HFFc6 (cell line): ENCODE measurements at regions not wholly inside any gene's neighbourhood (a gene's known extent, or its start where the extent isn't known, plus 50 kb on each side); places are given as distances from the start of the nearest gene placed in this dataset.

Experiments used
- DNase-seq: peaks from one replicate; pipeline ENCODE4 v3.0.0-alpha.2; 2018
- H3K27ac Mint-ChIP-seq: 2 replicates; pipeline ENCODE4 v1.8.0; 2020; ENCODE audit warnings: mild to moderate bottlenecking, mixed read lengths
- H3K27me3 Mint-ChIP-seq: 2 replicates; pipeline ENCODE4 v1.8.0; 2021; ENCODE audit warnings: mild to moderate bottlenecking, moderate library complexity, mixed read lengths; ENCODE audit not compliant: insufficient read depth
- H3K36me3 Mint-ChIP-seq: 2 replicates; pipeline ENCODE4 v1.8.0; 2021; ENCODE audit warnings: low read depth, mixed read lengths
- H3K4me1 Mint-ChIP-seq: 2 replicates; pipeline ENCODE4 v1.8.0; 2020; ENCODE audit warnings: low read depth, mixed read lengths
- H3K4me3 Mint-ChIP-seq: 2 replicates; pipeline ENCODE4 v1.8.0; 2020; ENCODE audit warnings: mild to moderate bottlenecking, moderate library complexity, mixed read lengths
- H3K9me3 Mint-ChIP-seq: 2 replicates; pipeline ENCODE4 v1.8.0; 2020; ENCODE audit warnings: mild to moderate bottlenecking, mixed read lengths
- CTCF ChIP-seq: fragments of 200-600 bp; sonication (generic); IDR thresholded peaks from 2 replicates; pipeline ENCODE4 v1.5.0; 2021; ENCODE audit warnings: antibody characterized with exemption, mild to moderate bottlenecking

- Mint-ChIP-seq H3K9me3 (peaks cover 78% of the 10 kb centered on the region), H3K36me3 (peaks cover 13% of the 10 kb centered on the region), H3K27me3 (no peaks in the 10 kb centered on the region)
Measured at GRCh38 chr22:34804604-34805003, 261.4 kb upstream of the ISX start.

GRCh38 chr22:34805771-34806170 lies 260.2 kb upstream of the ISX start:
- H3K36me3 Mint-ChIP-seq = peaks cover 9% of the 10 kb centered on the region
- H3K27me3 Mint-ChIP-seq = peaks cover 1% of the 10 kb centered on the region; the same call in 1 of the 2 replicates
- H3K4me1 Mint-ChIP-seq = no peaks in the 10 kb centered on the region
- peaks cover 75% of the 10 kb centered on the region for H3K9me3 Mint-ChIP-seq
- DNase-seq = no peak
- no peak overlapping the region for H3K4me3 Mint-ChIP-seq
- TF ChIP-seq CTCF = no peak
- no peak overlapping the region for H3K27ac Mint-ChIP-seq

More at GRCh38 chr22:34804604-34805003, 261.4 kb upstream of the ISX start:
- no peak overlapping the region for H3K27ac Mint-ChIP-seq
- TF ChIP-seq CTCF = no peak
- no peaks in the 10 kb centered on the region for H3K4me1 Mint-ChIP-seq
- H3K4me3 Mint-ChIP-seq = no peak overlapping the region
- no peak for DNase-seq

GRCh38 chr22:34808618-34809017 lies 257.3 kb upstream of the ISX start:
- Mint-ChIP-seq H3K27ac (no peak overlapping the region), H3K27me3 (peaks cover 1% of the 10 kb centered on the region; the same call in 1 of the 2 replicates), H3K4me1 (no peaks in the 10 kb centered on the region), H3K4me3 (no peak overlapping the region), H3K36me3 (peaks cover 9% of the 10 kb centered on the region), H3K9me3 (peaks cover 74% of the 10 kb centered on the region)
- no peak for DNase-seq
- no peak for TF ChIP-seq CTCF

DNA sequence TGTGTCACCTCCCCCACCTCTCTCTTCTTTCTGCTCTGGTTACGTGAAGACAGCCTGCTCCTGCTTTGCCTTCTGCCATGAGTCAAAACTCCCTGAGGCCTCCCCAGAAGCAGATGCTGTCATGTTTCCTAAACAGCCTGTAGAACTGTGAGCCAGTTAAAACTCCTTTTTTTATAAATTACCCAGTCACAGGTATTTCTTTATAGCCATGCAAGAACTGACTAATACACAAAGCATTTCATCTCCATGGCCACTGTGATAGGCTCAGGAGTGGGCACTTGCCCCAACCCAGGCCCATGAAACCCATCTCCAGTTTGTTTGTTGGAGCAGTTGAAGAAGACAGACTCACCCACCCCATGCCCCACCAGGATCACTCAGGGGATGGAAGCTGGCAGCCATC lies 253.3 kb upstream of the ISX start:
- Mint-ChIP-seq H3K9me3 (peaks cover 79% of the 10 kb centered on the region), H3K27ac (no peak overlapping the region), H3K36me3 (peaks cover 13% of the 10 kb centered on the region; the same call in 1 of the 2 replicates), H3K27me3 (peaks cover 1% of the 10 kb centered on the region; the same call in 1 of the 2 replicates), H3K4me1 (no peaks in the 10 kb centered on the region), H3K4me3 (no peak overlapping the region)
- TF ChIP-seq CTCF = no peak
- no peak for DNase-seq

GRCh38 chr22:34814260-34815025 lies 251.5 kb upstream of the ISX start:
- no peak overlapping the region for H3K4me3 Mint-ChIP-seq
- DNase-seq = no peak
- no peak overlapping the region for H3K27ac Mint-ChIP-seq
- peaks cover 75% of the 10 kb centered on the region for H3K9me3 Mint-ChIP-seq
- H3K27me3 Mint-ChIP-seq = peaks cover 1% of the 10 kb centered on the region; the same call in 1 of the 2 replicates
- no peak for TF ChIP-seq CTCF
- peaks cover 9% of the 10 kb centered on the region; the same call in 1 of the 2 replicates for H3K36me3 Mint-ChIP-seq
- H3K4me1 Mint-ChIP-seq = no peaks in the 10 kb centered on the region
